GM12878 (cell line): ENCODE measurements at regions not wholly inside any gene's neighbourhood (a gene's known extent, or its start where the extent isn't known, plus 50 kb on each side); places are given as distances from the start of the nearest gene placed in this dataset.

Experiments
- ATAC-seq: fragments of 200-7000 bp; cut with Tn5 transposase; 3 replicates; pipeline ENCODE4 v1.9.1; 2020; ENCODE audit warnings: mild to moderate bottlenecking, moderate library complexity
- BruUV-seq: library from RNA; stranded (reverse); fragments of 400-500 nt; replicated peaks from 2 replicates; lab custom pipeline; 2021; lab: Mats Ljungman, UMichigan
- CTCF ChIA-PET: fragments of 300-600 bp; sonication (Branson Sonifier 250); formaldehyde crosslinking; extraction: SDS; loops from one replicate; lab custom pipeline; 2021; ENCODE audit warnings: inconsistent platforms; lab: Yijun Ruan, JAX
- POLR2A ChIA-PET: fragments of 350-600 bp; formaldehyde crosslinking; extraction: SDS; loops from one replicate; lab custom pipeline; 2021; ENCODE audit warnings: inconsistent platforms; lab: Charles Lee
- RAD21 ChIA-PET: fragments of 300-600 bp; sonication (Branson Sonifier 250); formaldehyde crosslinking; loops from one replicate; lab custom pipeline; 2023; ENCODE audit warnings: antibody characterized with exemption; ENCODE audit not compliant: unreplicated experiment; lab: Charles Lee
- SMC1A ChIA-PET: fragments of 300-600 bp; sonication (Branson Sonifier 250); formaldehyde crosslinking; loops from one replicate; lab custom pipeline; 2023; ENCODE audit not compliant: unreplicated experiment, uncharacterized antibody; lab: Charles Lee
- DNase-seq: peaks from one replicate; pipeline ENCODE4 v3.0.0-alpha.2; 2011; ENCODE audit warnings: low read depth, low spot score
- FAIRE-seq: peaks from 3 replicates; lab custom pipeline; 2011; peaks lifted over from hg19 to GRCh38; lab: Jason Lieb, UNC
- H2AFZ ChIP-seq: 2 replicates; pipeline ENCODE4 v1.6.0; 2011; ENCODE audit warnings: low read depth, low read length, control low read depth; ENCODE audit not compliant: control insufficient read depth
- H3K27ac ChIP-seq: 2 replicates; pipeline ENCODE4 v1.5.1; 2011; ENCODE audit warnings: control low read depth; ENCODE audit not compliant: control insufficient read depth, insufficient read depth
- H3K27me3 ChIP-seq, 2 experiments: replicated peaks in 1 of 2; 2 replicates each; pipeline versions ENCODE4 v1.6.0 to v1.6.1; 2011; ENCODE audit warnings: low read length in 1 of 2; ENCODE audit not compliant: control insufficient read depth in 2 of 2, insufficient read depth in 2 of 2
- H3K36me3 ChIP-seq, 2 experiments: 2 replicates each; pipeline ENCODE4 v1.5.1; 2011; ENCODE audit warnings: low read length in 1 of 2; ENCODE audit not compliant: control insufficient read depth in 2 of 2, insufficient read depth in 2 of 2
- H3K4me1 ChIP-seq: 2 replicates; pipeline ENCODE4 v1.6.1; 2011; ENCODE audit warnings: mild to moderate bottlenecking, low read length, moderate library complexity, mixed read lengths; ENCODE audit not compliant: control insufficient read depth, insufficient read depth
- H3K4me2 ChIP-seq: 2 replicates; pipeline ENCODE4 v1.6.0; 2011; ENCODE audit warnings: control low read depth; ENCODE audit not compliant: control insufficient read depth, insufficient read depth
- H3K4me3 ChIP-seq: fragments of 200-600 bp; sonication (generic); 2 replicates; pipeline ENCODE4 v1.5.1; 2016
- H3K79me2 ChIP-seq: 2 replicates; pipeline ENCODE4 v1.6.0; 2011; ENCODE audit warnings: low read length; ENCODE audit not compliant: control insufficient read depth, insufficient read depth
- H3K9ac ChIP-seq: 2 replicates; pipeline ENCODE4 v1.8.0; 2011; ENCODE audit warnings: low read length, control low read depth, mixed read lengths; ENCODE audit not compliant: control insufficient read depth, insufficient read depth
- H3K9me3 ChIP-seq: replicated peaks from 3 replicates; pipeline ENCODE4 v1.5.1; 2011; ENCODE audit warnings: mild to moderate bottlenecking, low read length; ENCODE audit not compliant: control insufficient read depth, insufficient read depth
- H4K20me1 ChIP-seq: 2 replicates; pipeline ENCODE4 v1.6.0; 2011; ENCODE audit not compliant: control insufficient read depth, insufficient read depth
- PAX5 ChIP-seq: IDR thresholded peaks from 2 replicates; pipeline ENCODE4 v1.6.1; 2011; ENCODE audit warnings: low read depth, low read length, borderline replicate concordance
- STAT3 ChIP-seq: IDR thresholded peaks from 2 replicates; pipeline ENCODE4 v1.6.1; 2011; ENCODE audit warnings: low read depth, low read length, improper control_type of control experiment
- ZBTB33 ChIP-seq: fragments of 450-650 bp; IDR thresholded peaks from 2 replicates; pipeline ENCODE4 v1.6.1; 2017; ENCODE audit warnings: mild to moderate bottlenecking
- WGBS: methylation state at CpG from one replicate; pipeline ENCODE4 v1.1.6; 2016; ENCODE audit warnings: low lambda C conversion rate; ENCODE audit not compliant: insufficient replicate concordance, insufficient coverage; ENCODE audit errors: missing lambda C conversion rate; 5-methylcytosine and 5-hydroxymethylcytosine counted together
- in situ Hi-C: fragments of 300-500 bp; cut with MboI; formaldehyde crosslinking; loops from 9 replicates; pipeline ENCODE4 v1.14.3; 2018; ENCODE audit warnings: mixed read lengths
- intact Hi-C: fragments of 100-400 bp; cut with micrococcal nuclease; formaldehyde crosslinking; loops from one replicate; pipeline ENCODE4 v1.14.2; 2022; ENCODE audit not compliant: unreplicated experiment

DNA sequence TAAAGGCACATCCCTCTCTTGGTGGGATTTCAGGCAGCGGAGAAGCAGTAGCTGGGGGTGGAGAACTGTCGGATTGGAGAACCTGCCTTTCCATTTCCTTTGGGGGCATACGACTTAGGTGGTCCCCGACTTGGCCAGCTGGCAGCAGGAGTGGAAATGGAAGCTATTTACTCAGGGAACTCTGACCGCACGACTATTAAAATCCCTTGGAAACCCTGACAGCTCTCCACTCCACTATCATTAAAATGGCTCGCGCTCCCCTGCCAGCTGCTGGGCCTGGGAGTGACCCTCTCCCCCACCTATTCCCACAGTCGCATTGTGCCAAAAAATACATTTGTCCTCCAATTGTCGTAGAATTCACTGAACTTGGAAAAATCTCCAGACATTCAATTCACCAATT lies 77.7 kb upstream of the APCDD1 start (continued):
- TF ChIP-seq ZBTB33, result no peak
- TF ChIP-seq, all 136 proteins: peak for 0

DNA sequence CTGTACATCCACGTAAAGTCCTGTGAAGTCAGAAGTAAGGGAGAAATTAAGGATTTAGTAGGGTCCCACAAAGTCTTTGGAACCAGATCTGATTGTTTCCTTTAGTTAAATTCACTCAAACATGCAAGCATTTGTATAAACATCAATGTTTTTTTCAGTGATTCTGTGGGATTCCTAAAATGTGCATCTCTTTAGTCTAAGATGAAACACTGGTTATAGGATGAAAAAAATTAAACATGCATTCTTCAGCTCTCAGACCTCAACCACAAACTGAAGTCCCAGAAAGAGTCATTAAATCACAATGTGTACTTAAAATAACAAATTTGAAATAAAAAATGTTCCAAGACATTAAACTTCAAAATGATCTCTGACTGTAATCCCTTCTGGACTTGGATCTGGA lies 76.5 kb upstream of the APCDD1 start:
- no TSS peak for BruUV-seq
- Histone ChIP-seq H3K4me1 (no peaks in the 10 kb centered on the region), H4K20me1 (no peaks in the 10 kb centered on the region), H3K4me3 (no peak overlapping the region), H3K9me3 (no peaks in the 10 kb centered on the region), H3K27me3 (peaks cover 0 to 1% of the 10 kb centered on the region in 2 experiments; a peak in 3 of 4 replicates), H3K4me2 (no peak overlapping the region), H3K79me2 (no peaks in the 10 kb centered on the region), H3K36me3 (no peaks in the 10 kb centered on the region), H3K9ac (no peak overlapping the region), H2AFZ (no peak overlapping the region), H3K27ac (no peak overlapping the region)
- in situ Hi-C loops (no loop called here), intact Hi-C loops (no loop called here)
- ChIA-PET POLR2A (interaction anchor here (0.6 kb wide), 1 partner anchor 785 kb away, joined by 5 read pairs; no protein-coding TSS in a partner anchor), SMC1A (no interaction called here), RAD21 (no interaction called here), CTCF (no interaction called here)
- ATAC-seq (no peak), DNase-seq (no peak), FAIRE-seq (no peak)
- TF ChIP-seq ZBTB33, result no peak
- TF ChIP-seq STAT3, result no peak
- TF ChIP-seq PAX5, result no peak
- 0% methylated on average over 1 of the region's 1 CpG for WGBS
